ENCODE measurements at regions not wholly inside any gene's neighbourhood (a gene's known extent, or its start where the extent isn't known, plus 50 kb on each side); places are given as distances from the start of the nearest gene placed in this dataset.

DNA sequence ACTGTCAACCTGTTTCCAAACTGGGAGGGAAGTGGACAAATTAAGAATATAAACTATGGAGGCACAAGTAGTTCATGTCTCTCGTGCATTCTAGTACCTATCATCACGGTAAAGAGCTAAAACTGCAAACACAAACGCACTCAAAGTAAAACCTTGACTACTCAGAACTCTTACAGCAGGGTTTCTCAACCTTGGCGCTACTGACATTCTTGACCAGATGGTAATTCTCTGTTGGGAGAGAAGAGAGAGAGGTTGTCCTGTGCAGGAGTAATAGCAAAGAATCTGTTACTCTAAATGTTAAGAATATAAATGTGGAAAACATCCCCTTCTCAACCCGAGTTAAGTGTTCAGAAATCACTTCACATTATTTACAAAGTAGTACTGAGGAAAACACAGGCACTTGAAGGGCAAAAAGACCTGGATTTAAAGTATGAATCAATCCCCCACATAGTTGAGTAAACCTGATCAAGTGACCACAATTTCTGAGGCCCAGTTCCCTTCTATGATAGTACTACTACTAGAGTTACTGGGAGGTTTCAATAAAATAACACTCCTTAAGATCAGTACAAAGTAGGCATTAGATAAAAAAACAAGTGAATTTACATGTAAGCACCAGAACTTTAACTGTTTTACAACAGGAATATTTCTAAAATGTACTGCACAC, 73.1 kb upstream of the ARHGAP32 start:
- DNase-seq, result no peak

DNA sequence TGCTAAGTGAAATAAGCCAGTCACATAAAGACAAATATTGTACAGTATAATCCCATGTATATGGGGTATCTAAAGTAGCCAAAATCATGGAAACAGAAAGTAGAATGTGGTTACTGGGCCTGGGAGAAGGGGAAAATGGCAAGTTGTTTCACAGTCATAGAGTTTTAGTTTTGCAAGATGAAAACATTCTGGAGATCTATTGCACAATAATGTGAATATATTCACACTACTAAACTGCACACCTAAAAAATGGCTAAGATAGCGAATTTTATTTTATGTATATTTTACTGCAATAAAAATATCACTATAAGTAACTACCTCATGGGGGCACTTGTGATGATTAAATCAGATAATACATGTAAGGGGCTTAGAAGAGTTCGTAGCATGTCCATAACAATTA, 72.0 kb upstream of the ARHGAP32 start:
- DNase-seq, result no peak

DNA sequence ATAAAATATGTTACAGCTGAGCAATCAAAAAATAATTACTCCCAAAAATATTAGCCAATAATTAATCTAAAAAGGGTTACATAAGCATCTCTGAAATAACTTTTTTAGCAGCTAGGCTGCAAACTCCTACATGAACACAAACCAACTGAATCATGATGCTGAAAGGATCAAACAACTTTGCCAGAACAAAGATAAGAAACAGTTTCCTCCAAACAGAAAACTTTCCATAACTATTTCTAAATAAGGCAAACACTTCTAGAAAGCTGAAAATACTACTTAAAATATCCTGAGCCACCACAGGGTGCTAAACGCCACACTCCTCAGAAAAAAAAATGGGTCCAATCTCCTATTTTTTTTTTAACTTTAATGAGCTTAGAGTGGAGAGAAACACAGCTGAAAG, 68.6 kb upstream of the ARHGAP32 start:
- no peak for DNase-seq

DNA sequence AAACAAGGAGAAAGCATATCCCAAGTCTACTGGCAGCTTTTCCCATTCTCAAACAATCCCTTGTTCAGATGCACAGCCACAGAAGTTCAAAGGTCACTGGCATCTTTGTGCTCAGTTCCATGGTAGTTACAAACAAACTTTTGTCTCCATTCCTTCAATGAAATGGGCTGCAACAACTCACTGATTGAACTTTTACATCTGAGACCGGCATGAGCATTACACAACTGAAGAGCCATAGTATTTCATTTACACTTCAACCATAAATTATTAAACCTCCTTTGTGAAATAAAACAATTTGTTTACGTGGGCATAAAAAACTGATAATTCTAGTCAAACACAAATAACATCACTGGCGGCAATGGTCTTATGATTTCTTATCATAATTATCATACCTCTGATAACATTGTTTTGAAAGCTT, 67.8 kb upstream of the ARHGAP32 start:
- no peak for DNase-seq

DNA sequence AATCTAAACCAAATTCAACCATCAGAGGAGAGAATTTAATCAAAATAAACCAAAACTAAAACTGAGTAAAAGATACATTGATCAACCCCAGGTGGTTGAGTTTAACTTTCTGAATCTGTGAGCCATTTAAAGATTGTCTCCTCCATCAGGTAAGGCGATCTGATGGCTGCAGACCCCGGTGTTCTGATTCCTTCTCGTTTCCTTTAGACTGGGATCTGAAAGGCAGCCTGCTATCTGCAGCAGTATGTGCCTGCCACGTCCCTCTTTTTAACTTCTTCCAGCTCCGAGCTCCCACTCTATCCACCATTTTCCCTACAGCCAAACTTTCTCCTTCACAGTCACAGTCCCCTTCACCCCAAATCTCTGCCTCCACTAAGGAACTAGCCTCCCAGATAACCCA, 66.1 kb upstream of the ARHGAP32 start:
- no peak for DNase-seq

DNA sequence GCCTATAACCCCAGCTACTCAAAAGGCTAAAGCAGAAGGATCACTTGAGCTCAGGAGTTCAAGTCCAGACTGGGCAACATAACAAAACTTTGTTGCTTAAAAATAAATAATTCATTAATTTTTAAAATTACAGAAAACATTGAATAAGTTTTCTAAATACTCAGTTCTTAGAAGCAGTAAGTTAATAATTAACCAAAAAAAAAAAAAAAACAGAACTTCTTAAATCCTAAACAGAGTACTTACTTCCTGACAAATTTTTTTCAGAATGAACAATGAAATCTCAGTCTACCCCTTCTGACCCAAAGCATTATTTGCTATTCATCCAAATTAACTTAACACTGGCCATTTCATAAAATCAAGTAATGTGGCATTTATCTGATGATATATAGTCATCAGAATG, 65.4 kb upstream of the ARHGAP32 start:
- no peak for DNase-seq

DNA sequence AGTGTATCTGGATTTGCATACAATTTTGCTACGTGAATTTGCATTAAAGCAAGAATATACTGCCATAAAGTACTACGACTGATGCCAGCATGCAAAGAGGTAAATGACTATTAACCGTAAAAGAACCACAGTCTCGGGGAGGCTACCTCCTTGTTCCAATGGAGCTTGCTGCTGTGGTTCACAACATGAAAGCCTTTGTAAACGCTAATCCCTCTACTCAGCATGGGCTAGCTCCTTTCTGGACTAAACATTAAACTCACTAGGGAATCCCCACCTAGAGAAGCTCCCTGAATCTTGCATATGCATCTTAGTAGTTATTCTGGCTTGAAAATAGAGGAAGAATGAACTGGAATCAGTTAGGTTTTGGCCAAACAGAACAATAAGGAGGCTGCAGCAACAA, 60.5 kb upstream of the ARHGAP32 start:
- no peak for DNase-seq

DNA sequence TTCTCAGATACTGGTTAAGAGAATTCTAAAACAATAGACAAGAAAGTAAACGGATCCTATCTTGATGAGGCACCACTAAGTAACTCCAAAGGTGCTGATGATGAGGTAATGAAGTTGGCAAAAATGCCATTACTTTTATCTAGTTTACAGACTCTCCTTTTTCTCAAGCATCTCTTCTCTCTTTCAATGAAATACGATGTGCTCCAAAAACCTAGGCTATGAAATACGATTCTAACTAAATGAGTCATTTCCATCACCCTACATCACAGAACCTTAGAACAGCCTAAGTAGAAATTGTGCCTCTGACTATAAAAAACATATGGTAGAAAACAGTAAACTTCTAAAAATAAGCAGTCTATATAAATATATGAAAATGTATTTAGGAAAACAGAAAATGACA, 58.9 kb upstream of the ARHGAP32 start:
- DNase-seq, result no peak

DNA sequence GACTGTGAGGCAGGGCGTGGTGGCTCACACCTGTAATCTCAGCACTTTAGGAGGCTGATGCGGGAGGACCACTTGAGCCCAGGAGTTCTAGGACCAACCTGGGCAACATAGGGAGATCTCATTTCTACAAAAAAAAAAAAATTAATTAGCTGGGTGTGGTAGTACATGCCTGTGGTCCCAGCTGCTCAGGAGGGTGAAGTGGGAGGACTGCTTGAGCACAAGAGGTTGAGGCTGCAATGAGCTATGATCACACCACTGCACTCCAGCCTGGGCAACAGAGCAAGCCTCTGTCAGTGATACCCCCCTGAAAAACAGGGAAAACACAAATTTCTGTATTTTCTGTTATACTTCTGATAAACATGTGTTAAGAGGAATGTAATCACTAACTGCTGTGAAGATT, 57.8 kb upstream of the ARHGAP32 start:
- no peak for DNase-seq

DNA sequence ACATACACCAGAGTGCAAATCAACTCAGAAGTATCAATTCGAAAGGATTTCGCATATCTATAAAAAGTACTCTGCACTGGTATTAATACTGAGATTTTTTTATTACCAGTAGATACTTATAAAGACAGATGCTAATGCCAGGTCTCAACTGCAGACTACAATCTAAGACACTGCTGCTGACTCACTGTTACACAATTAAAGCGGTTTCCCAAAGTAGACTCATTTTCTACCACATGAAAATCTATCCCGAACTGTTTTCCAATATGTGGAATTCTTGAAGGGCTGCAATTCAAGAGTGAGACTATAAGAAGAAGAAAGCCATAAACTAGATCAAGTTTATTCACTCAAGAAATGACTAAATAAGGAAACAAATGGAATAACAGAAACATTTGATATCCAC, 57.2 kb upstream of the ARHGAP32 start:
- DNase-seq, result no peak

DNA sequence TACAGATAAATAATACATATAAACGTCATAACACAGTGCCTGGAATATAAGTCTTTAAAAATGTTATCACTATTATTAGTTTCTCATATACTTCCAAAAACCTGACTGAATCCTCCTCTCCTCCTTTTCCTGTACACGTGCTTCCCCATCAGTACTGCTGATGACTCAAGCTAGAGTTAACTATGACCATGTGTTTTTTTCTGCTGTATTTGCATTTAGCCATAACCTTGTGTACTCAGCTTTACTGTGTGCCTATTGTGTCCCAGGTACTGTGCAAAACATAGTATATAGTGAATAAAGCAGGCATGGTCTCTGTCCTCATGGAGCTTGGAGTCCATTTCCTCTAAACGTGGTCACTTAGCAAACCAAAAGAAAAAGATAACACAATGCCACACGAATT, 56.5 kb upstream of the ARHGAP32 start:
- DNase-seq, result no peak

DNA sequence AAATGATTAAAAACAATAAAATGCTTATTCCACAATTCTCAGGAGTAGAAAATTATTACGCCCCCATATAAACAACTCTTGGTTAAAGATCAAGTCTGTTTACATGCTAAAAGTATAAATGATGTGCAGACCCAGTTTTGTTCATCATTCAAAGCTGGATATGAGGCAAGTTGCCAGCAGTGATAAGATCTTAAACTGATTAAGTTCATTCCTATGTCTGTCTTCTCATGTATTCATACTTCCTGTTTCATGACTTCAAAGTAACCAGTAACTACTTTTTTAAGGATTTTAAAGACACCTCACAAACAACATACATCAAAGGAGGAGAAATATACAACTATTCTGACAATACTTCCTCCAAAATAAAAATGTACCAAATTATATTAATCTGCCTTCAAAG, 55.0 kb upstream of the ARHGAP32 start:
- DNase-seq, result no peak

DNA sequence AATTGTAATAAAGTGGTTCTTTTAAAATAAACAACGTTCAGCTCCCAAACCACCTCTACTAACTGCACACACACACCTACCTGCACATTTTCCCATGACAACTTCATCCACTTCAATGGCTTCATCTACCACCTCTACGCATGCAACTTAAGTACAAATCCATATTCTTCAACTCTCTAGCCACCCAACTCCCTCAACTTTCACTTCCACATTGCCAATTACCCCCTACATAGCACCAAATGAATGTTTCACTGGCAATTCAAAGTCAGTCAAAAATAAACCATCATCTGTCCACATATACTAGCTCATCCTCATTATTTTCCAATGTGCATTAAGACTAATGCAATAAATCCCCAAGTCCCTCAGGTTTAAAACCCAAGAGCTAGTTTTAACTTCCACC, 50.7 kb upstream of the ARHGAP32 start:
- DNase-seq, result no peak
